ENCODE measurements at regions not wholly inside any gene's neighbourhood (a gene's known extent, or its start where the extent isn't known, plus 50 kb on each side); places are given as distances from the start of the nearest gene placed in this dataset.

GRCh38 chr16:80158766-80159165 lies 382.0 kb upstream of the DYNLRB2 start:
- Mint-ChIP-seq H3K36me3 (no peaks in the 10 kb centered on the region), H3K27ac (no peak overlapping the region), H3K4me3 (no peak overlapping the region), H3K9me3 (peaks cover 4% of the 10 kb centered on the region), H3K27me3 (ENCODE audit: low read depth) (no peaks in the 10 kb centered on the region; the same call in 1 of the 2 replicates), H3K4me1 (no peaks in the 10 kb centered on the region)
- ChIA-PET CTCF (no interaction called here), POLR2A (no interaction called here)
- TF ChIP-seq TCF7 (CRISPR knock-in tag; IDR thresholded peaks at IDR 0.05; ENCODE audit: low read depth) (no peak), ZNF671 (CRISPR knock-in tag; IDR thresholded peaks at IDR 0.05) (no peak), FOXP1 (CRISPR knock-in tag; IDR thresholded peaks at IDR 0.05; ENCODE audit: borderline replicate concordance) (no peak), ERG (CRISPR knock-in tag; IDR thresholded peaks at IDR 0.05) (no peak), FOXJ3 (CRISPR knock-in tag; IDR thresholded peaks at IDR 0.05; ENCODE audit: borderline replicate concordance) (no peak), CREB1 (CRISPR knock-in tag; IDR thresholded peaks at IDR 0.05) (no peak), GRHL2 (CRISPR knock-in tag; IDR thresholded peaks at IDR 0.05; ENCODE audit: insufficient replicate concordance, severe bottlenecking) (no peak), RELA (CRISPR knock-in tag; IDR thresholded peaks at IDR 0.05; ENCODE audit: borderline replicate concordance) (no peak), ZBTB21 (CRISPR knock-in tag; IDR thresholded peaks at IDR 0.05; ENCODE audit: borderline replicate concordance) (no peak), MYBL2 (CRISPR knock-in tag; IDR thresholded peaks at IDR 0.05) (no peak)
- TF ChIP-seq, protein P1, sequence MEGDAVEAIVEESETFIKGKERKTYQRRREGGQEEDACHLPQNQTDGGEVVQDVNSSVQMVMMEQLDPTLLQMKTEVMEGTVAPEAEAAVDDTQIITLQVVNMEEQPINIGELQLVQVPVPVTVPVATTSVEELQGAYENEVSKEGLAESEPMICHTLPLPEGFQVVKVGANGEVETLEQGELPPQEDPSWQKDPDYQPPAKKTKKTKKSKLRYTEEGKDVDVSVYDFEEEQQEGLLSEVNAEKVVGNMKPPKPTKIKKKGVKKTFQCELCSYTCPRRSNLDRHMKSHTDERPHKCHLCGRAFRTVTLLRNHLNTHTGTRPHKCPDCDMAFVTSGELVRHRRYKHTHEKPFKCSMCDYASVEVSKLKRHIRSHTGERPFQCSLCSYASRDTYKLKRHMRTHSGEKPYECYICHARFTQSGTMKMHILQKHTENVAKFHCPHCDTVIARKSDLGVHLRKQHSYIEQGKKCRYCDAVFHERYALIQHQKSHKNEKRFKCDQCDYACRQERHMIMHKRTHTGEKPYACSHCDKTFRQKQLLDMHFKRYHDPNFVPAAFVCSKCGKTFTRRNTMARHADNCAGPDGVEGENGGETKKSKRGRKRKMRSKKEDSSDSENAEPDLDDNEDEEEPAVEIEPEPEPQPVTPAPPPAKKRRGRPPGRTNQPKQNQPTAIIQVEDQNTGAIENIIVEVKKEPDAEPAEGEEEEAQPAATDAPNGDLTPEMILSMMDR (IDR thresholded peaks at IDR 0.05) = no peak
- TF ChIP-seq, protein P2, sequence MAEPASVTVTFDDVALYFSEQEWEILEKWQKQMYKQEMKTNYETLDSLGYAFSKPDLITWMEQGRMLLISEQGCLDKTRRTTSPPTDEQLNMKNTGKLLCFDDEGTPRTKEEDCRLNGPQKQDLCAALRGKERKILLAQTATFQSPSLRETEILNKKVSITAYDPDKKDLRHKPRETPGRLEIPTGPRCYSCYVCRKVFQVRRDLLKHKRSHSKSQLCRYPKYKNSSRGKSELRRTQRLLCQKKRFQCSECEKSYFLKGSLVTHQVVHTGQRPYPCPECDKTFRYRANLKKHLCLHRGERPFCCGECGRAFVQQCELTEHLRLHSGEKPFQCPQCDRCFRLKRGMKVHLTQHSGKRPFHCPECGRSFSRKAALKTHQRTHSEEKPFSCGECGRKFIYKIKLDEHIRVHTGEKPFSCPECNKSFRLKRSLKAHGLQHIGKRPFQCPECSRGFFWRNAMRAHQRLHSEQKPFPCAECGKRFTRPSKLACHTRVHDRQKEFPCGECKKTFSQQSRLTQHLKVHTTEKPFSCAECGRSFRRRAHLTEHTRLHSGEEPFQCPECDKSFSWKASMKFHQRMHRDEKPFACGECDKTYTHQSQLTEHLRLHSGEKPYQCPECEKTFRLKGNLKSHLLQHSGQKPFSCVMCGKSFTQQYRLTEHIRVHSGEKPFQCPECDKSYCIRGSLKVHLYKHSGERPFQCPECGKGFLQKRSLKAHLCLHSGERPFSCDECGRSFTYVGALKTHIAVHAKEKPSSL (CRISPR knock-in tag; conservative IDR thresholded peaks at IDR 0.05) = no peak
- no peak for DNase-seq (ENCODE audit: low spot score)
- no peak for ATAC-seq

DNA sequence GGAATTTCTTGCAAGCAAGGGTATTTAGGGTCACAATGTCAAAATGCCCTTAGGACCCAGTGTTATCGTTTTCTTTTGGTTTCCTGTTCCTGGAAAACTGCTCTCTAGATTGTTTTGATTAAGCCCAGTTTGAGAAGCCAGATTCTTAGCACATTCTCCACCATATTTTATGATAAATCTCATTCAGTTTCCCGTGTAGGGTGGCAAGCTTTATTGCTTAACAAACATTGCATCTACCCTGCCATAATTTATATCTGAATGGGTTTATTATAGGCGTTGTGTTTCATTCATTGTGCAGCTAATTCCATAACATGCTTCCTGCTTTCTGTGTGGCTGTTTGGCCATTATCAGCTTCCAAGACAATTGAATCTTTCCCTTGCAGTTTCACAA lies 389.1 kb upstream of the DYNLRB2 start:
- TF ChIP-seq NFE2L1 (CRISPR knock-in tag; IDR thresholded peaks at IDR 0.05) (no peak), CREB1 (CRISPR knock-in tag; IDR thresholded peaks at IDR 0.05) (no peak), FOXJ3 (CRISPR knock-in tag; IDR thresholded peaks at IDR 0.05; ENCODE audit: borderline replicate concordance) (no peak), JUN (CRISPR knock-in tag; IDR thresholded peaks at IDR 0.05) (no peak), JAZF1 (CRISPR knock-in tag; IDR thresholded peaks at IDR 0.05) (no peak), ZNF671 (CRISPR knock-in tag; IDR thresholded peaks at IDR 0.05) (no peak)
- TF ChIP-seq, protein P3, sequence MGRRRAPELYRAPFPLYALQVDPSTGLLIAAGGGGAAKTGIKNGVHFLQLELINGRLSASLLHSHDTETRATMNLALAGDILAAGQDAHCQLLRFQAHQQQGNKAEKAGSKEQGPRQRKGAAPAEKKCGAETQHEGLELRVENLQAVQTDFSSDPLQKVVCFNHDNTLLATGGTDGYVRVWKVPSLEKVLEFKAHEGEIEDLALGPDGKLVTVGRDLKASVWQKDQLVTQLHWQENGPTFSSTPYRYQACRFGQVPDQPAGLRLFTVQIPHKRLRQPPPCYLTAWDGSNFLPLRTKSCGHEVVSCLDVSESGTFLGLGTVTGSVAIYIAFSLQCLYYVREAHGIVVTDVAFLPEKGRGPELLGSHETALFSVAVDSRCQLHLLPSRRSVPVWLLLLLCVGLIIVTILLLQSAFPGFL (CRISPR knock-in tag; IDR thresholded peaks at IDR 0.05; ENCODE audit: borderline replicate concordance) = no peak
- TF ChIP-seq, protein P1 (IDR thresholded peaks at IDR 0.05) = no peak

More for the DNA sequence above, 389.1 kb upstream of the DYNLRB2 start:
- DNase-seq (ENCODE audit: low spot score) (no peak), ATAC-seq (no peak)
- Mint-ChIP-seq H3K36me3 (no peaks in the 10 kb centered on the region), H3K9me3 (peaks cover 5% of the 10 kb centered on the region; the same call in 1 of the 2 replicates), H3K4me3 (no peak overlapping the region), H3K4me1 (no peaks in the 10 kb centered on the region), H3K27me3 (ENCODE audit: low read depth) (no peaks in the 10 kb centered on the region), H3K27ac (no peak overlapping the region)
- CTCF ChIA-PET = no interaction called here
- POLR2A ChIA-PET = no interaction called here

Data from WTC11 (cell line).